GM23248 (cell line): ENCODE measurements at regions not wholly inside any gene's neighbourhood (a gene's known extent, or its start where the extent isn't known, plus 50 kb on each side); places are given as distances from the start of the nearest gene placed in this dataset.

Experiments used
- DNase-seq: peaks from one replicate; pipeline ENCODE4 v3.0.0-alpha.2; 2015
- H2AFZ ChIP-seq: fragments of 200-600 bp; sonication (generic); 2 replicates; pipeline ENCODE4 v1.6.1; 2016; ENCODE audit warnings: antibody characterized with exemption
- H3F3A ChIP-seq: fragments of 200-600 bp; sonication (generic); 2 replicates; pipeline ENCODE4 v1.6.1; 2016; ENCODE audit warnings: mild to moderate bottlenecking, antibody characterized with exemption, mixed run types; ENCODE audit not compliant: insufficient read depth
- H3K27ac ChIP-seq: fragments of 200-600 bp; sonication (generic); 2 replicates; pipeline ENCODE4 v1.5.1; 2016; ENCODE audit warnings: mild to moderate bottlenecking
- H3K27me3 ChIP-seq: fragments of 200-600 bp; sonication (generic); replicated peaks from 2 replicates; pipeline ENCODE4 v1.6.1; 2016; ENCODE audit warnings: mild to moderate bottlenecking; ENCODE audit not compliant: insufficient read depth
- H3K36me3 ChIP-seq: fragments of 200-600 bp; sonication (generic); 2 replicates; pipeline ENCODE4 v1.6.1; 2016; ENCODE audit warnings: low read depth, mild to moderate bottlenecking
- H3K4me1 ChIP-seq: fragments of 200-600 bp; sonication (generic); 2 replicates; pipeline ENCODE4 v1.6.1; 2016; ENCODE audit warnings: mild to moderate bottlenecking; ENCODE audit not compliant: insufficient read depth
- H3K4me2 ChIP-seq: fragments of 200-600 bp; sonication (generic); one replicate; pipeline ENCODE4 v1.6.1; 2016; ENCODE audit warnings: mild to moderate bottlenecking; ENCODE audit not compliant: unreplicated experiment
- H3K4me3 ChIP-seq: fragments of 200-600 bp; sonication (generic); 2 replicates; pipeline ENCODE4 v1.5.1; 2016; ENCODE audit warnings: mild to moderate bottlenecking
- H3K79me2 ChIP-seq: fragments of 200-600 bp; sonication (generic); 2 replicates; pipeline ENCODE4 v1.6.1; 2016; ENCODE audit warnings: mild to moderate bottlenecking; ENCODE audit not compliant: insufficient read depth
- H3K9ac ChIP-seq: fragments of 200-600 bp; sonication (generic); 2 replicates; pipeline ENCODE4 v1.6.1; 2016; ENCODE audit warnings: mild to moderate bottlenecking
- H3K9me2 ChIP-seq: fragments of 200-600 bp; sonication (generic); 2 replicates; pipeline ENCODE4 v1.6.1; 2016; ENCODE audit warnings: mixed run types, mild to moderate bottlenecking, moderate library complexity; ENCODE audit not compliant: insufficient read depth
- H3K9me3 ChIP-seq: fragments of 200-600 bp; sonication (generic); one replicate; pipeline ENCODE4 v1.6.1; 2017; ENCODE audit warnings: low read depth
- H4K20me1 ChIP-seq: fragments of 200-600 bp; sonication (generic); 2 replicates; pipeline ENCODE4 v1.6.0; 2016; ENCODE audit not compliant: insufficient read depth
- EZH2 ChIP-seq: fragments of 200-600 bp; sonication (generic); IDR thresholded peaks from 2 replicates; pipeline ENCODE4 v1.6.1; 2018; ENCODE audit warnings: antibody characterized with exemption, mild to moderate bottlenecking; ENCODE audit not compliant: insufficient read depth, poor library complexity, severe bottlenecking
- EZH2phosphoT487 ChIP-seq: fragments of 200-600 bp; sonication (generic); IDR thresholded peaks from 2 replicates; pipeline ENCODE4 v1.6.1; 2018; ENCODE audit warnings: antibody characterized with exemption, moderate library complexity, mild to moderate bottlenecking, low read depth; ENCODE audit not compliant: insufficient read depth
- WGBS, 2 experiments: methylation state at CpG; one replicate each; pipeline ENCODE4 v1.1.6; 2015 to 2017; ENCODE audit warnings: low lambda C conversion rate in 2 of 2, low coverage in 1 of 2; ENCODE audit errors: missing lambda C conversion rate in 2 of 2; 5-methylcytosine and 5-hydroxymethylcytosine counted together
- in situ Hi-C: fragments of 300-500 bp; cut with MboI; formaldehyde crosslinking; loops from 2 replicates; pipeline ENCODE4 v1.15.0; 2020

DNA sequence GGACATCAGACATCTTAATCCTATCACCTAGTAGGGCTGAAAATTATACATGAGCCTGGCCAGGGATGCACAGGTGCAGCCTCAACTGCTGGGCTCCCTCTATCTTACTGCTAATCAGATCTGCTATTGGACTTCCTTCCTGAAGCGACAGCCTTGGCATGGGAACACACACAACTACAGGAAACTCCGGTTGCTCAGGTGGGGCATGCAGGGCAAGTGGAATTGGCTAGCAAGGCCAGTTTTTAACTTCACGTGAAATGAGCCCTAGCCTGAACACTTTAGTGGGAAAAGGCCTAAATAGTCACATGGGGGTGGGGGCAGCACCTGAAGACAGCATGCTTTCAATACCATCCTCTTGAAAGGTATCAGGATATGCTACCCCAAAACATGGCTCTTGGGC is 147.9 kb upstream of the NCKAP5 start:
- Histone ChIP-seq H2AFZ (no peak overlapping the region), H3K9me2 (no peaks in the 10 kb centered on the region), H3K9ac (no peak overlapping the region), H3K4me1 (peaks cover 35% of the 10 kb centered on the region), H3K4me3 (no peak overlapping the region), H3K9me3 (no peaks in the 10 kb centered on the region), H3K27ac (no peak overlapping the region), H3K36me3 (no peaks in the 10 kb centered on the region), H3K27me3 (no peaks in the 10 kb centered on the region), H4K20me1 (no peaks in the 10 kb centered on the region), H3K79me2 (no peaks in the 10 kb centered on the region), H3K4me2 (no peak overlapping the region), H3F3A (peaks cover 23% of the 10 kb centered on the region; the same call in 1 of the 2 replicates)
- WGBS, 2 experiments = 88 to 98% methylated on average over 3 of the region's 3 CpGs
- no peak for TF ChIP-seq EZH2
- no peak for TF ChIP-seq EZH2phosphoT487
- in situ Hi-C loops = no loop called here
- no peak for DNase-seq

DNA sequence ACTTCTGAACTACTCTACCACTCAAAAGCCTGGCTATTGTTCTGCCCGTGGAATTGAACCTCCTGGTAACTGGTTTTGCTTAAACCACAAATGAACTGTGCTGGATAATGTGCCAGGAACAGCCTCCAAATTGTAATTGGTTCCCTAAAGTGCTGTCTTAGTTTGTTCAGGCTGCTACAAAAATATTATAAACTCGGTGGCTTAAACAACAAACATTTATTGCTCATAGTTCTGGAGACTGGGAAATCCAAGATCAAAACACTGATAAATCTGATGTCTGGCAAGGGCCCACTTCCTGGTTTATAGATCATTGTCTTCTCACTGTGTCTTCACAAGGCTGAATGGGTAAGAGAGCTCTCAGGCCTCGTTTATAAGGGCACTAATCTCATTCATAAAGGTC is 149.2 kb upstream of the NCKAP5 start:
- Histone ChIP-seq H3K4me2 (no peak overlapping the region), H4K20me1 (no peaks in the 10 kb centered on the region), H3K27ac (no peak overlapping the region), H3K4me1 (peaks cover 35% of the 10 kb centered on the region), H3K4me3 (no peak overlapping the region), H3K9me2 (no peaks in the 10 kb centered on the region), H2AFZ (no peak overlapping the region; the same call in 1 of the 2 replicates), H3K36me3 (no peaks in the 10 kb centered on the region), H3K79me2 (no peaks in the 10 kb centered on the region), H3F3A (peaks cover 23% of the 10 kb centered on the region; the same call in 1 of the 2 replicates), H3K9me3 (no peaks in the 10 kb centered on the region), H3K9ac (no peak overlapping the region), H3K27me3 (no peaks in the 10 kb centered on the region)
- TF ChIP-seq EZH2 (no peak), EZH2phosphoT487 (no peak)
- in situ Hi-C loops = no loop called here
- DNase-seq = peak; percentile 43
- 28 to 35% methylated on average over 3 of the region's 3 CpGs for WGBS, 2 experiments

DNA sequence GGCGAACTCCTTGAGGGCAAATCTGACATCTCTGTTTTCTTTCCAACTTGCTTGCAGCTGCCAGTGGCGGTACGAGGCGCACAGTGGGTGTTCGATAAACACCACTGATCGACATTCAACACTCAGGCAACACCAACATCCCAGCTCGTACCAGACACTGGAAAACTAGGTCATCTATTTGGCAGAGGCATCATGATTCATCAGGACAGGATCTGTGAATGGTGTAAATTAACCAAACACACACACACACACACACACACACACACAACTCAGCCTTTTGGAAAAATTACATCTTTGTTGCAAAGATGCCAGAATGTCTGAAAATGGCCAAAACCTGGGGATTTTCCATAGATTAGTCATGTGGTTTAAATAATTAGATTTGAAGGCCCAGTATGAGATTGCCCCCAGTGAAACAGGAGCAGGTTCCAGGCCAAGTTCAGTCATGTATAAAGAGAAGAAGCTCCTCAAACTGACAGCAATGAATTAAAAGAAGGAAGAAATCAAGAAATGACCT is 150.5 kb upstream of the NCKAP5 start:
- in situ Hi-C loops = no loop called here
- H3K4me2 ChIP-seq = peak overlapping the region; percentile 64
- H3K27ac ChIP-seq = peak overlapping the region; percentile 36

DNA sequence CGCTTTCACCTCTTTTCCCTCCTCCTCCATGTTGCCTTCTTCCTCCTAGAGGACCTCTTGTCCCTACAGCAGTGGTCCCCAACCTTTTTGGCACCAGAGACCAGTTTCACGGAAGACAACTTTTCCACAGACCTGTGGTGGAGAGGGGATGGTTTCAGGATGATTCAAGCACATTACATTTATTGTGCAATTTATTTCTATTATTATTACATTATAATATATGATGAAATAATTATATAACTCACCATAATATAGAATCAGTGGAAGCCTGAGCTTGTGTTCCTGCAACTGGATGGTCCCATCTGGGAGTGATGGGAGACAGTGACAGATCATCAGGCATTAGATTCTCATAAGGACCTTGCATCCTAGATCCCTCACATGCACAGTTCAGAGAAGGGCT is 152.2 kb upstream of the NCKAP5 start:
- no peaks in the 10 kb centered on the region for H3K9me2 ChIP-seq
- H3K9me3 ChIP-seq = no peaks in the 10 kb centered on the region
- WGBS, 2 experiments = 84 to 85% methylated on average over 2 of the region's 2 CpGs
- no peak overlapping the region for H3K9ac ChIP-seq
- no peaks in the 10 kb centered on the region for H4K20me1 ChIP-seq
- H3K4me1 ChIP-seq = peaks cover 35% of the 10 kb centered on the region
- H3K4me3 ChIP-seq = no peak overlapping the region
- H3F3A ChIP-seq = peaks cover 23% of the 10 kb centered on the region; the same call in 1 of the 2 replicates
- TF ChIP-seq EZH2 = no peak
- TF ChIP-seq EZH2phosphoT487 = no peak
- no peaks in the 10 kb centered on the region for H3K27me3 ChIP-seq
- no peak overlapping the region for H2AFZ ChIP-seq
- no peak overlapping the region for H3K27ac ChIP-seq
- no peaks in the 10 kb centered on the region for H3K36me3 ChIP-seq
- in situ Hi-C loops = no loop called here
- H3K79me2 ChIP-seq = no peaks in the 10 kb centered on the region
- no peak overlapping the region for H3K4me2 ChIP-seq
- no peak for DNase-seq

More for the DNA sequence above, 150.5 kb upstream of the NCKAP5 start:
- Histone ChIP-seq H2AFZ (0 out of 2 replicates have a peak overlapping the region, but pooled peaks have one; percentile 46), H4K20me1 (no peaks in the 10 kb centered on the region), H3K4me3 (no peak overlapping the region), H3K4me1 (peaks cover 35% of the 10 kb centered on the region), H3K9me3 (no peaks in the 10 kb centered on the region), H3K36me3 (no peaks in the 10 kb centered on the region), H3K79me2 (no peaks in the 10 kb centered on the region), H3K9me2 (no peaks in the 10 kb centered on the region), H3K9ac (no peak overlapping the region), H3F3A (peaks cover 23% of the 10 kb centered on the region; the same call in 1 of the 2 replicates), H3K27me3 (no peaks in the 10 kb centered on the region)
- TF ChIP-seq EZH2phosphoT487 (no peak), EZH2 (no peak)
- peak; percentile 91 for DNase-seq
- 3 to 4% methylated on average over 7 of the region's 7 CpGs for WGBS, 2 experiments
